HepG2 (cell line): ENCODE measurements at regions not wholly inside any gene's neighbourhood (a gene's known extent, or its start where the extent isn't known, plus 50 kb on each side); places are given as distances from the start of the nearest gene placed in this dataset.

Source experiments
- ARHGAP35 ChIP-seq: sonication (generic); formaldehyde crosslinking; IDR thresholded peaks from 2 replicates; pipeline ENCODE4 v1.9.0; 2022; ENCODE audit warnings: mild to moderate bottlenecking, inconsistent platforms, moderate library complexity, missing genetic modification reagents, borderline replicate concordance
- ATF6 ChIP-seq: sonication (generic); formaldehyde crosslinking; conservative IDR thresholded peaks from 2 replicates; pipeline ENCODE4 v1.4.0; 2020; ENCODE audit warnings: missing genetic modification reagents
- CTCF ChIP-seq: sonication (generic); formaldehyde crosslinking; IDR thresholded peaks from 2 replicates; pipeline ENCODE4 v1.5.0; 2020; ENCODE audit warnings: mild to moderate bottlenecking, missing genetic modification reagents, moderate library complexity
- EZH2 ChIP-seq: conservative IDR thresholded peaks from 2 replicates; pipeline ENCODE4 v1.6.1; 2012; ENCODE audit warnings: mild to moderate bottlenecking, low read depth, low read length, moderate library complexity
- IRF1 ChIP-seq: sonication (generic); formaldehyde crosslinking; IDR thresholded peaks from 2 replicates; pipeline ENCODE4 v1.4.0; 2020; ENCODE audit warnings: low read depth, mild to moderate bottlenecking, missing genetic modification reagents
- KAT7 ChIP-seq: IDR thresholded peaks from 2 replicates; pipeline ENCODE4 v1.6.1; 2018; ENCODE audit warnings: borderline replicate concordance, missing compliant biosample characterization
- MBNL3 ChIP-seq: fragments of 250-450 bp; sonication (Bioruptor Pico); conservative IDR thresholded peaks from 2 replicates; pipeline ENCODE4 v1.8.0; 2022; ENCODE audit warnings: mild to moderate bottlenecking, inconsistent platforms
- POLR2A ChIP-seq, 2 experiments: IDR thresholded peaks; 2 replicates each; pipeline ENCODE4 v1.6.1; 2011; ENCODE audit warnings: low read depth in 2 of 2, low read length in 2 of 2, mild to moderate bottlenecking in 1 of 2, moderate library complexity in 1 of 2; ENCODE audit not compliant: insufficient read depth in 1 of 2
- POLR2AphosphoS5 ChIP-seq: IDR thresholded peaks from 2 replicates; pipeline ENCODE4 v1.6.1; 2012; ENCODE audit warnings: low read depth, low read length

- TF ChIP-seq IRF1 (CRISPR knock-in tag), result no peak
- TF ChIP-seq KAT7 (CRISPR knock-in tag), result no peak
- no peak for TF ChIP-seq EZH2
- TF ChIP-seq CTCF (CRISPR knock-in tag), result no peak
- TF ChIP-seq POLR2AphosphoS5, result no peak
- no peak for TF ChIP-seq ARHGAP35
- no peak for TF ChIP-seq POLR2A (IDR thresholded peaks at IDR 0.05; ENCODE audit: insufficient read depth in 1 of 2, low read depth in 2 of 2, low read length in 2 of 2)
- no peak for TF ChIP-seq ATF6 (CRISPR knock-in tag)
- no peak for TF ChIP-seq MBNL3 (CRISPR knock-in tag)
These were observed 70.4 kb downstream of the DIPK2A start for GRCh38 chr3:144041960-144042556.
